BLaER1 treated with 17β-estradiol and CSF1 and Interleukin-3, amounts not matched to agents 10 nM and 100 nM (cell line): ENCODE measurements at regions not wholly inside any gene's neighbourhood (a gene's known extent, or its start where the extent isn't known, plus 50 kb on each side); places are given as distances from the start of the nearest gene placed in this dataset.

Experiments used
- H3K27ac ChIP-seq, 11 experiments: shearing (Covaris generic); formaldehyde crosslinking; 2 replicates each; pipeline ENCODE4 v1.8.1; 2022
- H3K27me3 ChIP-seq, 11 experiments: shearing (Covaris generic); formaldehyde crosslinking; 2 replicates each; pipeline ENCODE4 v1.8.1; 2022
- H3K36me3 ChIP-seq, 11 experiments: shearing (Covaris generic); formaldehyde crosslinking; 2 replicates each; pipeline ENCODE4 v1.8.1; 2022
- H3K4me1 ChIP-seq, 10 experiments: shearing (Covaris generic); formaldehyde crosslinking; 2 replicates each; pipeline ENCODE4 v1.8.1; 2022
- H3K4me2 ChIP-seq, 11 experiments: shearing (Covaris generic); formaldehyde crosslinking; 2 replicates each; pipeline ENCODE4 v1.8.1; 2022
- H3K4me3 ChIP-seq, 10 experiments: shearing (Covaris generic); formaldehyde crosslinking; 2 replicates each; pipeline ENCODE4 v1.8.1; 2022
- H3K9ac ChIP-seq, 11 experiments: shearing (Covaris generic); formaldehyde crosslinking; 2 replicates each; pipeline ENCODE4 v1.8.1; 2022
- H3K9me3 ChIP-seq, 11 experiments: shearing (Covaris generic); formaldehyde crosslinking; replicated peaks in 1 of 11; 2 replicates each; pipeline ENCODE4 v1.8.1; 2022
- H4K20me1 ChIP-seq, 11 experiments: shearing (Covaris generic); formaldehyde crosslinking; 2 replicates each; pipeline ENCODE4 v1.8.1; 2022
- Cebpa-rat ChIP-seq, 11 experiments: shearing (Covaris generic); IDR thresholded peaks; 2 replicates each; pipeline ENCODE4 v1.8.1; 2022

DNA sequence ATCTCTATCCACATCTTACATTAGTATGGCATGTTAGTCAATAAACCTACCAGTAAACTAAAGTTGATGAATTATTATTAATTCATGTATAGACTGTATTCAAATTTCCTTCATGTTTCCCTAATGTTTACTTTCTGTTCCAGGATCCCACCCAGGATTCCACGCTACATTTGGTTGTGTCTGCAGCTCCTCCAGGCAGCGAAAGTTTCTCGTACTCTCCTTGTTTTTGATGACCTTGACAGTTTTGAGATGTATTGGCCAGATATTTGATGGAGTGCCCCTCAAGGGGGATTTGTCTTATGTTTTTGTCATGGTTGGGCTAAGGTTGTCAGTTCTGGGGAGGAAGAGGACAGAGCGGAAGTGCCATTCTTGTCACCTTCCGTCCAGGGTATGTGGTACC, 445.2 kb upstream of the CDH4 start:
- H3K36me3 ChIP-seq = no peaks in the 10 kb centered on the region
- H3K27me3 ChIP-seq = no peaks in the 10 kb centered on the region
- H3K4me3 ChIP-seq = no peak overlapping the region
- no peaks in the 10 kb centered on the region for H4K20me1 ChIP-seq
- peaks cover 5 to 35% (median 25%) of the 10 kb centered on the region in 10 experiments; a peak in 15 of 20 replicates for H3K4me1 ChIP-seq
- peaks cover 15 to 35% (median 24%) of the 10 kb centered on the region in 11 experiments; a peak in 21 of 22 replicates for H3K9me3 ChIP-seq
- H3K27ac ChIP-seq = no peak overlapping the region
- no peak overlapping the region for H3K9ac ChIP-seq
- H3K4me2 ChIP-seq = no peak overlapping the region
- TF ChIP-seq Cebpa-rat (IDR thresholded peaks at IDR 0.05) = no peak

DNA sequence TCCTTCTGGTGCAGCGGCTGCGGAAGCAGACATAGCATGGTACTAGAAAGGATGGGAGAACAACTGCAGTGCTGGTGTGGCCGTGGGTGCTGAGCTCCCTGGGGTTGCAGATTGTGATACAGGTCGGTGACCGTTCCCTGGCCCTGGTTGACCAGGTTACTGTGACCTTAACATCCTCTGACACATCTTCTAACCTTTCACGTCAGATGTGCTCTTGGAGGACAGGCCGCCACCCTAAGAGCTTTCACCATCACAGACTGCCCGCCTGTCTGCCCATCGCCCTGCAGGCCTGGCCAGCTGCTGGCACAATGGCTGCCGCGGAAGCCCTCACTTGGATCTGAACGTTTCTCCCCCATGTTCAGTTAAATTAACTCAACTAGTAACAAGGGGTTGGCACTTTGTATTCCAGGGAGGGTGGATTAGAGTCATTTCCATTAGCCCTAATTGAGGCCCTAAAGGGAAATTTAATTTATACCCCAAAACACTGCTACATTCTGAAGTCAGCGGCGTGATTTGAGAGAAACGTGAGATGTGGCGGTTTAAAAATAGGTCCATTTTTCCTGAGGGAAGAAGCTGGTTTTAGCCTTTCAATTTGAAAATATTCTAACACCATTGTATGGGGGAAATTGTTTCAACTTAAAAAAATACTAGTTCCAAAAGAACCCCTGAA, 443.9 kb upstream of the CDH4 start:
- Histone ChIP-seq H3K9ac (no peak overlapping the region), H4K20me1 (no peaks in the 10 kb centered on the region)
- no peak for TF ChIP-seq Cebpa-rat (IDR thresholded peaks at IDR 0.05)

DNA sequence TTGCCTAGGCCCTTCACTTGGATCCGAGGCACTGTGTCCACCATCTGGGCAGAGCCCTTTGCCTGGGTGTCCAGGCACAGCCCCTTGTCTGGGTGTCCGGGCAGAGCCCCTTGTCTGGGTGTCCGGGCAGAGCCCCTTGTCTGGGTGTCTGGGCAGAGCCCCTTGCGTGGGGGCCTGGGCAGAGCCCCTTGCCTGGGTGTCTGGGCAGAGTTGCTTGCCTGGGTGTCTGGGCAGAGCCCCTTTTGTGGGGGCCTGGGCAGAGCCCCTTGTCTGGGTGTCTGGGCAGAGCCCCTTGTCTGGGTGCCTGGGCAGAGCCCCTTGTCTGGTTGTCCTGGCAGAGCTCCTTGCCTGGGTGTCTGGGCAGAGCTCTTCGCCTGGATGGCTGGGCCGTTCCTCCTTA, 443.4 kb upstream of the CDH4 start:
- Histone ChIP-seq H3K4me3 (no peak overlapping the region), H3K27ac (no peak overlapping the region)

More for the DNA sequence above, 443.9 kb upstream of the CDH4 start:
- Histone ChIP-seq H3K4me2 (no peak overlapping the region), H3K9me3 (peaks cover 12 to 34% (median 23%) of the 10 kb centered on the region in 11 experiments; a peak in 20 of 22 replicates), H3K27me3 (no peaks in the 10 kb centered on the region), H3K36me3 (no peaks in the 10 kb centered on the region), H3K27ac (no peak overlapping the region), H3K4me1 (peaks cover 5 to 23% (median 17%) of the 10 kb centered on the region in 10 experiments; a peak in 15 of 20 replicates), H3K4me3 (no peak overlapping the region)

DNA sequence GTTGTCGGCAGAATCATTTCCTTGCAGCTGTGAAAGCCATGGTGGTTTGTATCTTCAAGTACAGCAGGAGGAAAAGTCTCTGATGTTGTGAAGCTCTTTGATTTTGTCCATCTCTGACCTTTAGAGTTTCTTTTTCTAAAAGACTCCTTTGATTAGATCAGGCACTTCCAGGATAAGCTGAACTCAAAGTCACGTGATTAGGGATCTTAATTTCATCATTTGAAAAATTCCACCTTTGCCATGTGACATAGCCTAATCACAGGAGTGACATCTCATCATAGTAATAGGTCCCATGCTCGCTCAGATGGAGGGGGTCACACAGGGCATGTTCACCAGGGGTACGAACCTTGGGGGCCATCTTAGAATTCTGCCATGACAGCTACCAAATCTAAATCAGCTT, 441.5 kb upstream of the CDH4 start:
- H3K4me2 ChIP-seq = no peak overlapping the region
- no peak for TF ChIP-seq Cebpa-rat (IDR thresholded peaks at IDR 0.05)

More for the DNA sequence above, 443.4 kb upstream of the CDH4 start:
- Histone ChIP-seq H3K9ac (no peak overlapping the region), H3K4me2 (no peak overlapping the region), H3K36me3 (no peaks in the 10 kb centered on the region), H3K27me3 (no peaks in the 10 kb centered on the region), H4K20me1 (no peaks in the 10 kb centered on the region), H3K4me1 (peaks cover 5 to 19% (median 15%) of the 10 kb centered on the region in 10 experiments; a peak in 15 of 20 replicates), H3K9me3 (peaks cover 12 to 34% (median 23%) of the 10 kb centered on the region in 11 experiments; a peak in 20 of 22 replicates)
- no peak for TF ChIP-seq Cebpa-rat (IDR thresholded peaks at IDR 0.05)

GRCh38 chr20:60812561-60812960, 439.5 kb upstream of the CDH4 start:
- Histone ChIP-seq H3K27me3 (no peaks in the 10 kb centered on the region), H3K4me3 (no peak overlapping the region)
- TF ChIP-seq Cebpa-rat (IDR thresholded peaks at IDR 0.05) = no peak

More for the DNA sequence above, 441.5 kb upstream of the CDH4 start:
- H3K27ac ChIP-seq = no peak overlapping the region
- H3K9ac ChIP-seq = no peak overlapping the region
- H3K27me3 ChIP-seq = no peaks in the 10 kb centered on the region
- no peaks in the 10 kb centered on the region for H4K20me1 ChIP-seq
- H3K9me3 ChIP-seq = peaks cover 13 to 37% (median 28%) of the 10 kb centered on the region in 11 experiments
- peaks cover 0 to 9% (median 7%) of the 10 kb centered on the region in 10 experiments; a peak in 7 of 20 replicates for H3K4me1 ChIP-seq
- H3K4me3 ChIP-seq = no peak overlapping the region
- no peaks in the 10 kb centered on the region for H3K36me3 ChIP-seq

GRCh38 chr20:60813066-60813465, 439.0 kb upstream of the CDH4 start:
- no peaks in the 10 kb centered on the region for H3K36me3 ChIP-seq
- no peak for TF ChIP-seq Cebpa-rat (IDR thresholded peaks at IDR 0.05)
- no peaks in the 10 kb centered on the region for H3K4me1 ChIP-seq

More at GRCh38 chr20:60812561-60812960, 439.5 kb upstream of the CDH4 start:
- Histone ChIP-seq H3K27ac (no peak overlapping the region), H3K4me1 (no peaks in the 10 kb centered on the region), H3K36me3 (no peaks in the 10 kb centered on the region), H4K20me1 (no peaks in the 10 kb centered on the region), H3K4me2 (no peak overlapping the region), H3K9ac (no peak overlapping the region), H3K9me3 (peaks cover 30 to 57% (median 44%) of the 10 kb centered on the region in 11 experiments)

DNA sequence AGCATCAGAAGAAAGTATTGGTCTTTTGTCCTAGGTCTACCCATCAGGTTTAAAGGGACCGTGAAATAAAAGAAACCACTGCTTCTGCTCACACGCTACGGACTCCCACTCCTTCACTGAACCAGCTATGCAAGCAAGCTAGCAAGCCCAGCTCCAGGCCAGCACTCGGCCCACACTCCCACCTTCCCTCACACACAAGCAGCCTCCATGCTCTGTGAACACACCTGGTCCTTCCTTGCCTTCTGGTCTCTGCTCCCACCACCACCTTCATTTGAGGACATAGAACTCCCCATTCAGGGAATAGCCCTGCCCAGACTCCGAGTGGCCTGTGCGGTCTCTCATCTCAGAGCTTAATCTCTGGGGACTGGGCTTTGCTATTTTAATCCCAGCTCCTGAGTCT, 436.4 kb upstream of the CDH4 start:
- H3K4me3 ChIP-seq = no peak overlapping the region
- H3K4me2 ChIP-seq = no peak overlapping the region
- no peaks in the 10 kb centered on the region for H3K27me3 ChIP-seq
- H3K9ac ChIP-seq = no peak overlapping the region
- H3K27ac ChIP-seq = no peak overlapping the region
- no peaks in the 10 kb centered on the region for H3K36me3 ChIP-seq
- H4K20me1 ChIP-seq = no peaks in the 10 kb centered on the region
- peaks cover 26 to 47% (median 33%) of the 10 kb centered on the region in 11 experiments for H3K9me3 ChIP-seq
- peaks cover 1 to 15% (median 11%) of the 10 kb centered on the region in 10 experiments for H3K4me1 ChIP-seq
- no peak for TF ChIP-seq Cebpa-rat (IDR thresholded peaks at IDR 0.05)

More at GRCh38 chr20:60813066-60813465, 439.0 kb upstream of the CDH4 start:
- H4K20me1 ChIP-seq = no peaks in the 10 kb centered on the region
- no peaks in the 10 kb centered on the region for H3K27me3 ChIP-seq
- H3K9ac ChIP-seq = no peak overlapping the region
- H3K4me2 ChIP-seq = no peak overlapping the region
- peaks cover 30 to 59% (median 44%) of the 10 kb centered on the region in 11 experiments for H3K9me3 ChIP-seq
- H3K4me3 ChIP-seq = no peak overlapping the region
- no peak overlapping the region for H3K27ac ChIP-seq

DNA sequence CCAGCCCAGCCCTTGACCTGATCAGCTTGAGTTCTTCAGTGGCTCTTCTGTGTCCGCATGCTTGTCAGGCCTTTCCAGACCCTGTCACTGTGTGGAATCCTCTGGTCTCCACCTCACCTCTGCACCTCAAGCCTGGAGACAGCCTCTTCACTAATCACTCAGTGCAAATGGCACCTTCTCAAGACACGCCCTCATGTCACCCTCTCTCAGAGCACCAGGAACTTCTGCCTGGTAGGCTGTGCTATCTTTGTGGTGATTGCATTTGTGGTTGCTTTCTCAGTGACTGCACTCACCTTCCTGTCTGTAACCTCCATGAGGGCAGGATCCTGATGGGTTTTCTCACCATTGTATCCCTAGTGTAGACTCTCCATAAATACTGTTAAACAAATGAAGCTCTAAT, 435.2 kb upstream of the CDH4 start:
- no peaks in the 10 kb centered on the region for H4K20me1 ChIP-seq
- H3K4me2 ChIP-seq = no peak overlapping the region
- H3K9ac ChIP-seq = no peak overlapping the region
- no peak overlapping the region for H3K27ac ChIP-seq
- no peak overlapping the region for H3K4me3 ChIP-seq
- H3K4me1 ChIP-seq = peaks cover 7 to 27% (median 24%) of the 10 kb centered on the region in 10 experiments
- no peak for TF ChIP-seq Cebpa-rat (IDR thresholded peaks at IDR 0.05)
- H3K36me3 ChIP-seq = no peaks in the 10 kb centered on the region
- H3K27me3 ChIP-seq = peaks cover 0 to under 1% (median 0%) of the 10 kb centered on the region in 11 experiments; a peak in 1 of 22 replicates
- H3K9me3 ChIP-seq = peaks cover 14 to 35% (median 23%) of the 10 kb centered on the region in 11 experiments

GRCh38 chr20:60817891-60818290, 434.2 kb upstream of the CDH4 start:
- no peak overlapping the region for H3K9ac ChIP-seq
- peaks cover 10 to 28% (median 23%) of the 10 kb centered on the region in 11 experiments for H3K9me3 ChIP-seq
- no peak overlapping the region for H3K27ac ChIP-seq
- no peak overlapping the region for H3K4me3 ChIP-seq
- H3K4me2 ChIP-seq = no peak overlapping the region
- peaks cover 7 to 35% (median 30%) of the 10 kb centered on the region in 10 experiments for H3K4me1 ChIP-seq
- H4K20me1 ChIP-seq = no peaks in the 10 kb centered on the region
- H3K36me3 ChIP-seq = no peaks in the 10 kb centered on the region
- TF ChIP-seq Cebpa-rat (IDR thresholded peaks at IDR 0.05) = no peak
- peaks cover 0 to 7% (median 0%) of the 10 kb centered on the region in 11 experiments; a peak in 1 of 22 replicates for H3K27me3 ChIP-seq
